GM19452 (cell line): ENCODE measurements at regions not wholly inside any gene's neighbourhood (a gene's known extent, or its start where the extent isn't known, plus 50 kb on each side); places are given as distances from the start of the nearest gene placed in this dataset.

Source experiments
- ATAC-seq: cut with Tn5 transposase; IDR thresholded peaks from one replicate; pipeline ENCODE4 v1.9.1; 2021; ENCODE audit not compliant: unreplicated experiment

GRCh38 chr12:65623507-65623906, 200.8 kb upstream of the HMGA2 start:
- no peak for ATAC-seq

- no peak for ATAC-seq
Observed at GRCh38 chr12:65624554-65625086, 199.7 kb upstream of the HMGA2 start.

- no peak for ATAC-seq
Observed at GRCh38 chr12:65628061-65628460, 196.2 kb upstream of the HMGA2 start.

- no peak for ATAC-seq
Observed at GRCh38 chr12:65630555-65630954, 193.7 kb upstream of the HMGA2 start.

GRCh38 chr12:65631621-65632111, 192.6 kb upstream of the HMGA2 start:
- ATAC-seq, result no peak

GRCh38 chr12:65632131-65632855, 192.0 kb upstream of the HMGA2 start:
- ATAC-seq, result no peak

- ATAC-seq, result no peak
Observed at GRCh38 chr12:65634061-65634460, 190.2 kb upstream of the HMGA2 start.

GRCh38 chr12:65634626-65635331, 189.5 kb upstream of the HMGA2 start:
- no peak for ATAC-seq

- no peak for ATAC-seq
Observed at GRCh38 chr12:65636436-65636835, 187.8 kb upstream of the HMGA2 start.

DNA sequence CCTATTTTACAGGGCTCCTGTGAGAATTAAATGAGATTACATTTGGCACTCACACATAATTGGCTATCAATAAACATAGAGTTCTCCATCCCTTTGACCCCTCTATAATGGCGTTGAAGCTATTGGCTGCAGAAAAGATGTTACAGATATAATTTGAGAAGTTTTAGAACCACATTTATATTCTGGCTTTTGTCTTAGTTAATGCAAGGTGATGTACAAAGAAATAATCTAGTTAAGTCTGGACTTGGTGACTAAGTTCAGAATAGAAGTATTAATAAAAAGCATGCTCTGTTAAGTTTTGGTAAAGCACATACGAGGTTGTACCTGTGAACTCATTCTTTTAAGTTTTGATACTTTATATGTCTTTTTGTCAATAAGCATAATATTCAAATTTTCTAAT, 187.1 kb upstream of the HMGA2 start:
- no peak for ATAC-seq

- ATAC-seq, result no peak
Observed at GRCh38 chr12:65637774-65638173, 186.5 kb upstream of the HMGA2 start.

DNA sequence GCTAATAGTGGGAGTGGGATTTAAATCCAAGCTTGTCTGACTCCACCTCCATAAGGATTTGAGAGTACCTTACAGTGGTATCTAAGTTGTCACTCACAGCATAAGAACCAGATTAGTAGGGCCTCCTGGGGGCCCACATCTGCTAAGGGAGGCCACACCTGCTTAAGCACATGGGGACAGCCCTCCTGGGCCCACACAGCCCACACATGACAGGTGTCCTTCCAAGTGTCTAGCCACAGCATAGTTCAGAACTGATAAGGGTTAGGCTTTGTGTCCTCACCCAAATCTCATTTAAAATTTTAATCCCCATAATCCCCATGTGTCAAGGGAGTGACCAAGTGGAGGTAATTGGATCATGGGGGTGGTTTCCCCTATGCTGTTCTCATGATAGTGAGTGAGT, 186.0 kb upstream of the HMGA2 start:
- no peak for ATAC-seq

GRCh38 chr12:65640489-65640901, 183.8 kb upstream of the HMGA2 start:
- no peak for ATAC-seq

DNA sequence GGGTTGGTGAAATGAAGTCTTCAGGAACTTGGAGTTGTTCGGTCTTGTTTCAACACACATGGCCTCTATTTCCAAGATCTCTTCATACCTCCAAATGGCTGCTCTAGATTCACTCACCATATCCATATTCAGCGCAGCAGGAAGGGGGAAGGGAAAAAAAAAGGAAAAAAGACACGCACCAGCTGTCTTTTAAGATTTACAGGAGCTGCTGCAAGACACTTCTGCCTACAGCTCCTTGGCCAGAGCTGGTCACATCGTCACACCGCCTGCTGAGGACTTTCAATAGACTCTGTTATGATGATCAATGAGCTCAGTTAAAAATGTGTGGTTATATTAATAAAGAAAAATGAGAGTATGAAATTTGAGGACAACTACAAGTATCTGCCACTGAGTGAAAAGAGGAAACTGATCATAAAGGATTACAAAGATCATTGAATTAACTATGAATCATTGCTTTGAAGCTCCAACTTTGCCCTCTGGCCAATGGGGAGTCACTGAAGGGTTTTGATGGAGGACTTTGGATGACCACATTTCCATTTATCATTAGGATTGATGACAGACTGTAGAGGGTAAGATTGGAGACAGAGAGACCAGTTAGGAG, 182.1 kb upstream of the HMGA2 start:
- no peak for ATAC-seq

- no peak for ATAC-seq
Observed at GRCh38 chr12:65643171-65643570, 181.1 kb upstream of the HMGA2 start.

GRCh38 chr12:65643595-65644386, 180.5 kb upstream of the HMGA2 start:
- no peak for ATAC-seq

DNA sequence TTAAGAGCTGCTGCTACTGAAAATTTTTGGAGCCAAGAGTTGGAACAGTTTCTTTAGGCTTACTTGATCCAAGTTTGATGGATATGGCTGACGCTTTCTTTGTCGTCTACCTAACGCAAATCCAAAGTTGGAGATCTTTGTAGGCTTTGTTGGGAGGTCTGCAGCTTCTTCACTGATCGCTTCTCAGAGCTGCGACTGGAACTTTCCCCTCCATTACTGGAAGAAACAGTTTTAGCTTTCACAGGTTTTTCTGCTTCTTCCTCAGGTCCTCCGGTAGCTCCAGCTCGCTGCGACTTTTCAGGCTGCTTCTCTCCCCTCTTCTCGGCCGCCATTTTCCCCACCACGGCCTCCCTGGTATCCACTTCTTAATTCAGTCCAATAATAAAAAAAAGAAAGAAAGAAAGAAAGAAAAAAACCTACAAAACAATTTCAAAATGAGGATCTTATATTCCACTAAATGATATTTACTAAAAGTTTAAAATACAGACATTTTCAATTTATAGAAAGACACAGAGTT, 178.1 kb upstream of the HMGA2 start:
- no peak for ATAC-seq

- ATAC-seq, result no peak
Observed at GRCh38 chr12:65647074-65647473, 177.2 kb upstream of the HMGA2 start.

DNA sequence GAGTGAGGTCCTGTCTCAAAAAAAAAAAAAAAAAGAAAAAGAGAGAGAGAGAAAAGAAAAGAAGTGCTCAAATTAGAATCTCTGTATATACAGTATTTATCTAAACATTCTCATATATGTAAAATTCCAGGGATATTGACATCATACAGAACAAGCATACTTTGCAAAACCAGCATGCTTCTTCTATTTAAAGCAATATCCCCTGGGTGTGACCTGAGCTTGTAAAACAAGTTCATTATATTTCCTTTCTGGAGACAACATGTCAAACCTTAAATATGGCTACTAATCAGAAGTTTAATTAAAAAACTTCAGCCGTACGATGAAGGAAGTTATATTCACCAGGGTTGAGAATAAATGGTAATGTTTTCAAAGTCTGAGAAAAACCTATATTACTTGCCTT, 175.8 kb upstream of the HMGA2 start:
- no peak for ATAC-seq

DNA sequence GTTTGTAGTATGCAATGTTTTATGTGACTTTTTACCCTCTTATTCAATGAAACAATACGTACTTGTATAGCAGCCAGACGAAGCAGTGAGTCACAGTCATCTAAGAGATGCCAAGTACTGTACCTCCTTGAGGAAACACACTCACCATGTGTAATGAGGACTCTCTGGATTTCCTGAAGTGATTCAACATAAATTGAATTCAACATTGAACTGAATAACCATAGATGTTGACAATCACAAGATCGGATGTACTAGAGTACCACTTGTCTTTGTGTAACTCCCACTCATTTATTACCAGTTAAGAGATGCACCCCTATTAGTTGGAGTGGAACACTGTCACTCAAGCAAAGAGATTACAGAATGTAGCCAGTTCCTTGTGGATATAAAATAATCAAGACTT, 175.2 kb upstream of the HMGA2 start:
- no peak for ATAC-seq

DNA sequence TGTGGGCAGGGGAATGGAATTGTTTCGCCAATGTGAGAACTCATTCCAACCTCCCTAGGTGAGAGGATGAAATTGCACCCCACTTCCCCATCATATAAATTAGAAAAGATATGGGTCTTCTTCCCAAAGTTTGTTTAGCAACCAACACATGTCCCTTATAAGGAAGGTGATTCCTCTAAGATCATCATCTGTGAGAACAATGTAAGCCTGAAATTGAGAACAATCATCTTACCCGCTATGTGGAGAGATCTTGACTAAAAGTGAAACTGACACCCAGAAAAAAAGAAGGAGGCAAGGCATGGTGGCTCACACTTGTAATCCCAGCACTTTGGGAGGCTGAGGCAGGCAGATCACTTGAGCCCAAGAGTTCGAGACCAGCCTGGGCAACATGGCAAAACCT, 173.2 kb upstream of the HMGA2 start:
- ATAC-seq, result no peak
